GM10266 (cell line): ENCODE measurements at regions not wholly inside any gene's neighbourhood (a gene's known extent, or its start where the extent isn't known, plus 50 kb on each side); places are given as distances from the start of the nearest gene placed in this dataset.

Experiments
- DNase-seq: peaks from one replicate; pipeline ENCODE4 v3.0.0; 2012; ENCODE audit errors: extremely low spot score
- TF ChIP-seq, protein P1 (sequence below): IDR thresholded peaks from 2 replicates; pipeline ENCODE4 v1.5.1; 2012; ENCODE audit warnings: mild to moderate bottlenecking, low read depth; ENCODE audit not compliant: control insufficient read depth, insufficient read depth; ENCODE audit errors: missing control alignments

- TF ChIP-seq, protein P1, sequence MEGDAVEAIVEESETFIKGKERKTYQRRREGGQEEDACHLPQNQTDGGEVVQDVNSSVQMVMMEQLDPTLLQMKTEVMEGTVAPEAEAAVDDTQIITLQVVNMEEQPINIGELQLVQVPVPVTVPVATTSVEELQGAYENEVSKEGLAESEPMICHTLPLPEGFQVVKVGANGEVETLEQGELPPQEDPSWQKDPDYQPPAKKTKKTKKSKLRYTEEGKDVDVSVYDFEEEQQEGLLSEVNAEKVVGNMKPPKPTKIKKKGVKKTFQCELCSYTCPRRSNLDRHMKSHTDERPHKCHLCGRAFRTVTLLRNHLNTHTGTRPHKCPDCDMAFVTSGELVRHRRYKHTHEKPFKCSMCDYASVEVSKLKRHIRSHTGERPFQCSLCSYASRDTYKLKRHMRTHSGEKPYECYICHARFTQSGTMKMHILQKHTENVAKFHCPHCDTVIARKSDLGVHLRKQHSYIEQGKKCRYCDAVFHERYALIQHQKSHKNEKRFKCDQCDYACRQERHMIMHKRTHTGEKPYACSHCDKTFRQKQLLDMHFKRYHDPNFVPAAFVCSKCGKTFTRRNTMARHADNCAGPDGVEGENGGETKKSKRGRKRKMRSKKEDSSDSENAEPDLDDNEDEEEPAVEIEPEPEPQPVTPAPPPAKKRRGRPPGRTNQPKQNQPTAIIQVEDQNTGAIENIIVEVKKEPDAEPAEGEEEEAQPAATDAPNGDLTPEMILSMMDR, result no peak
- no peak for DNase-seq
Measured at GRCh38 chr5:159645179-159645846, 271.0 kb upstream of the ADRA1B start.

DNA sequence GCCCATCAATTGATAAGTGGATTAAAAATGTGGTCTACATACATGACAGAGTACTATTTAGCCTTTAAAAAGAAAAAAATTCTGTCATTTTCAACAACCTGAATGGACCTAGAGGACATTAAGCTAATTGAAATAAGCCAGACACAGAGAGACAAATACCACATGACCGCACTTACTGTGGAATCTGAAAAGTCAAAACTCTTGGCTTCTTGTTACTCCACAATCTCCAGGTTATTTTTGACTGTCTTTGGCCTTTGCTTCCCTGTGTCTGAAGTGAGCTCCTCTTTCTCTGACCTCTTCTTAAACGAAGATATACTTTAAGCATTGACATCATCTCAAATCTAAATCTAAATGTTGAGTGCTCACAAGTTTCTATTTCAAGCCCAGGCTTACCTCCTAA is 265.5 kb upstream of the ADRA1B start:
- TF ChIP-seq, protein P1, result no peak
- DNase-seq, result no peak

- TF ChIP-seq, protein P1, result no peak
- no peak for DNase-seq
Measured at GRCh38 chr5:159655757-159656409, 260.4 kb upstream of the ADRA1B start.

DNA sequence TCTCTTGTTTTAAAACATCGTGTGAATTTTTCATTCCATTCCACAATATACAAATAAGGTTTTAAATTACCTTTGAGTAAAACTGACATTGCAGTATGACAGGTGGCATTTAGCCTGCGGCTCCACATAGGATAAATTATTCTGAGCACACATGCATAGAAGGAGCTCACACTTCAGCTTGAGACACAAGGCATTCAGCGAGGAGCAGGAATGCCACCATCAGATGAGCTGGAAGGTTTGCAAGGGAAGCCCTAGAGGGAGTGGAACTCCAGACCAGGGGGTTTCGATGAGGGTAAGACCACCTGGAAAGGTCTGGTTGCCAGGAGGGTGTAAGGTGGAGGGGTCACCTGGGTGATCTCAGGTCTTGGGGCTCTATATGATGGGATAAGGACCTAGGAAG is 259.0 kb upstream of the ADRA1B start:
- TF ChIP-seq, protein P1, result no peak
- no peak for DNase-seq

DNA sequence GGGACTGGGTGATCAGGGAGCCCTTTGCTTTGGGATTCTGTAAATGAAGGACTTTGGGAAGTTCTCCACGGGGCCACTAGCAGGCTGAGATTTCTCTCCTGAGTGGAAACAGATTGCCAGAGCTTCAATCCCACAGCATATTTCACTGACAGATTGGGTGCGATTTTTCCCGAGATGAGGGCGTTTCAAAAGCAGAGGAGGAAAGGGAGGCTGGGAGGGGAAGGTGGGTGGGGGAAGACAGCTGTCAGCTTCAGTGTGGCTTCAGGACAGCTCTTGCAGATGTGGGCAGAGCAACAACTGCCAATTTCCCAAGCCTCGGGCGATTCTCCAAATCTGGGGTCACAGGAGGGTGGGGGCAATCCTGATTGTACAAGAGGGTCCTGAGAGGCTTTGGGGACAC is 258.5 kb upstream of the ADRA1B start:
- DNase-seq, result no peak
- TF ChIP-seq, protein P1, result no peak

DNA sequence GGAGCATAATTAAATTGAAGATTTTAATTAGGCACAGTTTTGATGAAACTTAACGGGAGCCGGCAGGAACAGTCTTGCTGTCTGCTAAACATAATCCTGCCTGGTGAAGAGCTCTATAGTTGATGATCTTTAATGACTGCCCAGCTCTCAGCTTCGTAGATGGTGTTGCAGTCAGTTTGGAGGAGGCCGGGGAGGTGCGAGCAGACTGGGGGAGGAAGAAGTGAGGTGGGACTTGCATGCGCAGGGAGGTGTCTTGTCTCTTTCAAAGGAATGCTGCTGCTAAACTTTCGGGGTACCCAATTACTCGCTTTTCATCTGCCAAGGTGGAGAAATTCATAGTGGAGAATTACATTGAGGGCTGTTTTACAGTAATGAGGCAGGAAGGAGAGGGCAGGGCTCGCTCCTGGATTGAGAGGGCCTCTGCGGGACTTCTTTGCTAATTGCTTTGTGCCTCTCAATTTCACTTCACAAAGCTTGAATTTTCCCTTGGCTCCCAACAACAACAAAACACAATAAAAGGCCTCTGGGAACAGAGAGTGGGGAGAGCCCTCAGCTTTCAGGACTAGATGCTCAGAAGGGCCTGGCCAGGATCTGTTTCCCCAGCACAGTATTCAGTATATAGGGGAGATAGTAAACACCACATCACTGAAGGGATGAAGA is 257.9 kb upstream of the ADRA1B start:
- TF ChIP-seq, protein P1, result no peak
- DNase-seq, result no peak

- no peak for DNase-seq
- TF ChIP-seq, protein P1, result no peak
Measured at GRCh38 chr5:159660401-159660800, 255.9 kb upstream of the ADRA1B start.
